Astrocyte (in vitro differentiated cells and primary cell): ENCODE measurements at regions not wholly inside any gene's neighbourhood (a gene's known extent, or its start where the extent isn't known, plus 50 kb on each side); places are given as distances from the start of the nearest gene placed in this dataset.

Source experiments
- DNase-seq: peaks from one replicate; pipeline ENCODE4 v3.0.0-alpha.2; 2010; ENCODE audit warnings: low read depth
- FAIRE-seq: peaks from 2 replicates; lab custom pipeline; 2011; peaks lifted over from hg19 to GRCh38; lab: Jason Lieb, UNC
- H2AFZ ChIP-seq: 2 replicates; pipeline ENCODE4 v1.6.0; 2012; ENCODE audit warnings: low read depth, low read length, inconsistent platforms
- H3K27ac ChIP-seq: 2 replicates; pipeline ENCODE4 v1.5.1; 2011; ENCODE audit warnings: low read depth, low read length, inconsistent platforms
- H3K27me3 ChIP-seq: 2 replicates; pipeline ENCODE4 v1.6.0; 2011; ENCODE audit warnings: low read length, inconsistent platforms; ENCODE audit not compliant: insufficient read depth
- H3K36me3 ChIP-seq: 2 replicates; pipeline ENCODE4 v1.5.1; 2011; ENCODE audit warnings: low read length, inconsistent platforms; ENCODE audit not compliant: insufficient read depth
- H3K4me1 ChIP-seq: 2 replicates; pipeline ENCODE4 v1.5.1; 2011; ENCODE audit warnings: low read length, inconsistent platforms; ENCODE audit not compliant: insufficient read depth
- H3K4me2 ChIP-seq: 2 replicates; pipeline ENCODE4 v1.6.0; 2012; ENCODE audit warnings: low read length, inconsistent platforms
- H3K4me3 ChIP-seq: 2 replicates; pipeline ENCODE4 v1.5.1; 2011; ENCODE audit warnings: low read depth, mild to moderate bottlenecking, low read length, inconsistent platforms; ENCODE audit not compliant: insufficient read depth
- H3K79me2 ChIP-seq: 2 replicates; pipeline ENCODE4 v1.6.0; 2012; ENCODE audit warnings: mild to moderate bottlenecking, low read length, inconsistent platforms; ENCODE audit not compliant: insufficient read depth
- H3K9ac ChIP-seq: 2 replicates; pipeline ENCODE4 v1.6.0; 2012; ENCODE audit warnings: mild to moderate bottlenecking, low read length, inconsistent platforms
- H3K9me3 ChIP-seq: 2 replicates; pipeline ENCODE4 v1.5.1; 2012; ENCODE audit warnings: low read depth, mild to moderate bottlenecking, low read length, inconsistent platforms; ENCODE audit not compliant: insufficient read depth
- H4K20me1 ChIP-seq: 2 replicates; pipeline ENCODE4 v1.6.0; 2012; ENCODE audit warnings: low read length, inconsistent platforms; ENCODE audit not compliant: insufficient read depth
- H3K27ac Mint-ChIP-seq: one replicate; pipeline ENCODE4 v1.8.0; 2021; ENCODE audit warnings: mild to moderate bottlenecking, mixed read lengths; ENCODE audit not compliant: unreplicated experiment
- H3K27me3 Mint-ChIP-seq: one replicate; pipeline ENCODE4 v1.8.0; 2021; ENCODE audit warnings: low read depth, mixed read lengths; ENCODE audit not compliant: unreplicated experiment
- H3K36me3 Mint-ChIP-seq: one replicate; pipeline ENCODE4 v1.8.0; 2021; ENCODE audit warnings: low read depth, mixed read lengths; ENCODE audit not compliant: unreplicated experiment
- H3K4me1 Mint-ChIP-seq: one replicate; pipeline ENCODE4 v1.8.0; 2021; ENCODE audit warnings: low read depth, mixed read lengths; ENCODE audit not compliant: unreplicated experiment
- H3K4me3 Mint-ChIP-seq: one replicate; pipeline ENCODE4 v1.8.0; 2021; ENCODE audit warnings: mild to moderate bottlenecking, moderate library complexity, mixed read lengths; ENCODE audit not compliant: unreplicated experiment
- H3K9me3 Mint-ChIP-seq: one replicate; pipeline ENCODE4 v1.8.0; 2021; ENCODE audit warnings: mild to moderate bottlenecking, mixed read lengths; ENCODE audit not compliant: unreplicated experiment
- EZH2 ChIP-seq: IDR thresholded peaks from 2 replicates; pipeline ENCODE4 v1.6.1; 2012; ENCODE audit warnings: mild to moderate bottlenecking, low read length, inconsistent platforms; ENCODE audit not compliant: insufficient read depth
- TF ChIP-seq, protein P1 (sequence below): IDR thresholded peaks from 2 replicates; pipeline ENCODE4 v1.5.1; 2011; ENCODE audit warnings: low read depth, mild to moderate bottlenecking, inconsistent platforms, low read length, moderate library complexity; ENCODE audit not compliant: insufficient read depth

- no peak overlapping the region for H3K27ac ChIP-seq
- no peak overlapping the region for H3K27ac Mint-ChIP-seq
- no peaks in the 10 kb centered on the region for H3K4me1 Mint-ChIP-seq
- no peak overlapping the region for H3K9ac ChIP-seq
- no peaks in the 10 kb centered on the region for H3K79me2 ChIP-seq
- no peaks in the 10 kb centered on the region for H3K27me3 Mint-ChIP-seq
- H3K4me3 ChIP-seq, result no peak overlapping the region
- H3K4me3 Mint-ChIP-seq, result no peak overlapping the region
- FAIRE-seq (no peak), DNase-seq (no peak)
- H3K36me3 ChIP-seq, result no peaks in the 10 kb centered on the region
- no peak overlapping the region for H2AFZ ChIP-seq
- H3K9me3 Mint-ChIP-seq, result no peaks in the 10 kb centered on the region
- H3K27me3 ChIP-seq, result no peaks in the 10 kb centered on the region
- no peak for TF ChIP-seq EZH2
- TF ChIP-seq, protein P1, sequence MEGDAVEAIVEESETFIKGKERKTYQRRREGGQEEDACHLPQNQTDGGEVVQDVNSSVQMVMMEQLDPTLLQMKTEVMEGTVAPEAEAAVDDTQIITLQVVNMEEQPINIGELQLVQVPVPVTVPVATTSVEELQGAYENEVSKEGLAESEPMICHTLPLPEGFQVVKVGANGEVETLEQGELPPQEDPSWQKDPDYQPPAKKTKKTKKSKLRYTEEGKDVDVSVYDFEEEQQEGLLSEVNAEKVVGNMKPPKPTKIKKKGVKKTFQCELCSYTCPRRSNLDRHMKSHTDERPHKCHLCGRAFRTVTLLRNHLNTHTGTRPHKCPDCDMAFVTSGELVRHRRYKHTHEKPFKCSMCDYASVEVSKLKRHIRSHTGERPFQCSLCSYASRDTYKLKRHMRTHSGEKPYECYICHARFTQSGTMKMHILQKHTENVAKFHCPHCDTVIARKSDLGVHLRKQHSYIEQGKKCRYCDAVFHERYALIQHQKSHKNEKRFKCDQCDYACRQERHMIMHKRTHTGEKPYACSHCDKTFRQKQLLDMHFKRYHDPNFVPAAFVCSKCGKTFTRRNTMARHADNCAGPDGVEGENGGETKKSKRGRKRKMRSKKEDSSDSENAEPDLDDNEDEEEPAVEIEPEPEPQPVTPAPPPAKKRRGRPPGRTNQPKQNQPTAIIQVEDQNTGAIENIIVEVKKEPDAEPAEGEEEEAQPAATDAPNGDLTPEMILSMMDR, result no peak
- H3K9me3 ChIP-seq, result no peaks in the 10 kb centered on the region
- H3K4me1 ChIP-seq, result no peaks in the 10 kb centered on the region
- H3K36me3 Mint-ChIP-seq, result no peaks in the 10 kb centered on the region
- H3K4me2 ChIP-seq, result no peak overlapping the region
- H4K20me1 ChIP-seq, result no peaks in the 10 kb centered on the region
Observed at GRCh38 chr5:120999550-120999949, 535.5 kb downstream of the PRR16 start.

DNA sequence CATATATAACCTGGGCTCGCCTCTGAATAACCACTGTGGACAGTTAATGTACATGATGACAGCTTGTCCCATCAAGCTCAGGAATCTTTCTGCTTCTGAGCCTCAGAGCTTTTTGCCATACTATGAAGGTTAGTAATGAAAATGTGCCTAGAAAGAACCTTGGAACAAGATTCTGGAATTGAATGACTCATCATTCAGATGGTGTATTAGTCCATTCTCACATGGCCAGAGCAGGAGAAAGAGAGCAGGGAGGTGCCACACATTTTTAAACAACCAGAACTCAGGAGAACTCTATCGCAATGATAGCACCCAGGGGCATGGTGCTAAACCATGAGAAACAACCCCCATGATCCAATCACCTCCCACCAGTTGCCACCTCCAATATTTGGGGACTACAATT is 542.1 kb downstream of the PRR16 start:
- Mint-ChIP-seq H3K36me3 (no peaks in the 10 kb centered on the region), H3K9me3 (no peaks in the 10 kb centered on the region), H3K27ac (no peak overlapping the region), H3K4me3 (no peak overlapping the region), H3K4me1 (no peaks in the 10 kb centered on the region), H3K27me3 (no peaks in the 10 kb centered on the region)
- Histone ChIP-seq H3K4me2 (no peak overlapping the region), H3K36me3 (no peaks in the 10 kb centered on the region), H4K20me1 (no peaks in the 10 kb centered on the region), H3K4me1 (no peaks in the 10 kb centered on the region), H3K9ac (no peak overlapping the region), H3K4me3 (no peak overlapping the region), H3K27me3 (no peaks in the 10 kb centered on the region), H3K79me2 (no peaks in the 10 kb centered on the region), H3K9me3 (no peaks in the 10 kb centered on the region), H3K27ac (no peak overlapping the region), H2AFZ (no peak overlapping the region)
- FAIRE-seq (no peak), DNase-seq (no peak)
- TF ChIP-seq, protein P1, result no peak
- TF ChIP-seq EZH2, result no peak

DNA sequence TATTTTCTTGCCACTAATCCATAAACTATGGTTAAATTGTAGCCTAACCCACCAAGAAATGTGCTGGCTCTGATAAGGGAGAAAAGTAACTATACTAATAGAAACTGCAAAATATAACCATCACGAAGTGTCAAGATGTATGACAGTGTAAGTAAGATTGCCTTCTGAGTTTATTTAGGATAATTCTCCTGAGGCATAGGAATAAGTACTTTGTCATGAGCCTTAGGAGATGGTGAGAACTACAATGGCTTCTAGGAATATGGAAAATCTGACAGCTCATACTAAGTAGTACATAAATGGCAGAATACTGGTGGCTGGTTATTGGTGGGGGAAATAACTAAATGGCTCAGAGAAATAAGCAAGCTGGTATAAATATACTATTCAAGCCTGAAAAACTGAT is 543.9 kb downstream of the PRR16 start:
- TF ChIP-seq, protein P1, result no peak
- no peak for TF ChIP-seq EZH2

More for the DNA sequence above, 543.9 kb downstream of the PRR16 start:
- no peak for DNase-seq
- Histone ChIP-seq H3K9ac (no peak overlapping the region), H3K27me3 (no peaks in the 10 kb centered on the region), H3K79me2 (no peaks in the 10 kb centered on the region), H3K27ac (no peak overlapping the region), H3K4me2 (no peak overlapping the region), H3K36me3 (no peaks in the 10 kb centered on the region), H3K4me1 (no peaks in the 10 kb centered on the region), H4K20me1 (no peaks in the 10 kb centered on the region), H3K4me3 (no peak overlapping the region), H2AFZ (no peak overlapping the region), H3K9me3 (no peaks in the 10 kb centered on the region)
- Mint-ChIP-seq H3K9me3 (no peaks in the 10 kb centered on the region), H3K27ac (no peak overlapping the region), H3K36me3 (no peaks in the 10 kb centered on the region), H3K4me3 (no peak overlapping the region), H3K4me1 (no peaks in the 10 kb centered on the region), H3K27me3 (no peaks in the 10 kb centered on the region)
- no peak for FAIRE-seq
